A172 (cell line): ENCODE measurements at regions not wholly inside any gene's neighbourhood (a gene's known extent, or its start where the extent isn't known, plus 50 kb on each side); places are given as distances from the start of the nearest gene placed in this dataset.

Experiments
- DNase-seq: peaks from one replicate; pipeline ENCODE4 v3.0.0-alpha.2; 2015; ENCODE audit warnings: low spot score

GRCh38 chr14:73800970-73801515 lies 50.6 kb upstream of the PTGR2 start:
- DNase-seq, result no peak

GRCh38 chr14:73797543-73798265 lies 53.9 kb upstream of the PTGR2 start:
- no peak for DNase-seq

- DNase-seq, result no peak
These were observed 54.6 kb upstream of the PTGR2 start for GRCh38 chr14:73796893-73797542.

GRCh38 chr14:73796415-73796814 lies 55.2 kb upstream of the PTGR2 start:
- no peak for DNase-seq

GRCh38 chr14:73795974-73796373 lies 55.7 kb upstream of the PTGR2 start:
- DNase-seq, result peak; percentile 82

GRCh38 chr14:73795466-73795865 lies 56.2 kb upstream of the PTGR2 start:
- DNase-seq, result no peak

- DNase-seq, result no peak
These were observed 57.5 kb upstream of the PTGR2 start for GRCh38 chr14:73794146-73794545.

- no peak for DNase-seq
These were observed 59.1 kb upstream of the PTGR2 start for GRCh38 chr14:73792481-73792880.

GRCh38 chr14:73789989-73790581 lies 61.5 kb upstream of the PTGR2 start:
- peak; percentile 74 for DNase-seq

- DNase-seq, result no peak
These were observed 62.7 kb upstream of the PTGR2 start for GRCh38 chr14:73788701-73789551.

- no peak for DNase-seq
These were observed 63.4 kb upstream of the PTGR2 start for GRCh38 chr14:73788317-73788598.

- no peak for DNase-seq
These were observed 63.9 kb upstream of the PTGR2 start for GRCh38 chr14:73787486-73788316.

- no peak for DNase-seq
These were observed 64.8 kb upstream of the PTGR2 start for GRCh38 chr14:73786636-73787485.

- DNase-seq, result peak; percentile 40
These were observed 65.6 kb upstream of the PTGR2 start for GRCh38 chr14:73785834-73786635.

GRCh38 chr14:73785336-73785833 lies 66.2 kb upstream of the PTGR2 start:
- peak; percentile 42 for DNase-seq

GRCh38 chr14:73784988-73785313 lies 66.7 kb upstream of the PTGR2 start:
- no peak for DNase-seq

- DNase-seq, result no peak
These were observed 67.2 kb upstream of the PTGR2 start for GRCh38 chr14:73784181-73784987.

- no peak for DNase-seq
These were observed 68.4 kb upstream of the PTGR2 start for GRCh38 chr14:73783107-73783727.
